Medulla oblongata (tissue), 1 donor: ENCODE measurements at regions not wholly inside any gene's neighbourhood (a gene's known extent, or its start where the extent isn't known, plus 50 kb on each side); places are given as distances from the start of the nearest gene placed in this dataset.

Experiments used
- DNase-seq: peaks from one replicate; pipeline ENCODE4 v3.0.0-alpha.2; 2015; ENCODE audit errors: extremely low spot score

DNA sequence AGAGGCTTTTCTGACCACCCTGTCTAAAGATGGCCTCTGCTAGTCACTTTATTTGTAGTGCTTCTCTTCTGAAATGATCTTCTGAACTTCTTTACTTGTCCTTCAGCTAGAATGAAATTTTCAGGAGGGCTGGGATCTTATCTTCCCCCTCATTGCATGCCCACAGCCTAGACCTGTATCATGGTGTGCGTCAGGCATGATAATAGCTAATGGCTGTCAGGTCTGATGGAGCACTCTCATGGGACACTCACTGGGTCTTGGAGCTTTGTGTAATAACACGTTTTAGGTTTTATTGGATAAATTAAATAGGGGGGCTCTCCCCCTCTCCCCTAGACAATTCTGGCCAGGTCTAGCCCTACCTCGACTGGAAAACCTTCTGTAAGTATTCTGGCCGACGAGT lies 97.1 kb upstream of the NRXN3 start:
- no peak for DNase-seq

DNA sequence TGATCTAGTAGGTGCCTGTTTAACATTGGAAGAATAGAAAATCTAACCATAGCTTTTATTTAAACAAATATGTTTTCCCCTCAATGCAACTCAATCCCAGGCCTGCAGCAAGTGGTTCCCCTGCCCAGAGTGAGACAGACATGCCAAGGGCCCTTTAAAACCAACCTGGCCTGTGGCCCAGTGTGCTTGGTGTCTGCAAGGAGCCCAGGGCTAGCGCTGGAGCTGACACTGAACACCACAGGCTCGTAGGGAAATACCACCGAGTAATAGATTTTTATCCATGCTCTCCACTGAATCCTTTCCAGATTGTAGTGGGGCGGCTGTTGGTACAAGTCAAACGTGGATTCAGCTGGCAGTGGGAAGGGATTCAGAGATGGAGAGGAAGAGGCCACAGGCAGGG lies 95.6 kb upstream of the NRXN3 start:
- peak; percentile 74 for DNase-seq

DNA sequence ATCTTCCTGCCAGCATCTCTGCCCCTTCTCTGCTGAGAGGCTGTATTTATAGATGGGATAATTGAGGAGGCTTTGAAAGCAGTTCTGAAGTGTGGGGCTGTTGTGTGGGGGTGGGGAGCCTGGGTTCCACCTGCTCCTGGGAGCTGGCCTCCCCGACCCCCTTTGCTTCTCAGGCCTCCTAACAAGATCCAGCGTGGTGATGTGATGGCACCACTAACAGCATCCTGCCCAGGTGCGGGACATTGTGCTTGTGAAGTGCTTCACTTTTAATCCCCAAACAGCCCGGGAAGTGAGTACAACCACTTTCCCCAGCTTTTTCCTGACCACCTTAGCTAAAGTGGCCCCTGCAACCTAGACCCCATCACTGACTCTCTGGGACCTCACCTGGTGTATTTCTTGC lies 95.1 kb upstream of the NRXN3 start:
- DNase-seq: no peak

DNA sequence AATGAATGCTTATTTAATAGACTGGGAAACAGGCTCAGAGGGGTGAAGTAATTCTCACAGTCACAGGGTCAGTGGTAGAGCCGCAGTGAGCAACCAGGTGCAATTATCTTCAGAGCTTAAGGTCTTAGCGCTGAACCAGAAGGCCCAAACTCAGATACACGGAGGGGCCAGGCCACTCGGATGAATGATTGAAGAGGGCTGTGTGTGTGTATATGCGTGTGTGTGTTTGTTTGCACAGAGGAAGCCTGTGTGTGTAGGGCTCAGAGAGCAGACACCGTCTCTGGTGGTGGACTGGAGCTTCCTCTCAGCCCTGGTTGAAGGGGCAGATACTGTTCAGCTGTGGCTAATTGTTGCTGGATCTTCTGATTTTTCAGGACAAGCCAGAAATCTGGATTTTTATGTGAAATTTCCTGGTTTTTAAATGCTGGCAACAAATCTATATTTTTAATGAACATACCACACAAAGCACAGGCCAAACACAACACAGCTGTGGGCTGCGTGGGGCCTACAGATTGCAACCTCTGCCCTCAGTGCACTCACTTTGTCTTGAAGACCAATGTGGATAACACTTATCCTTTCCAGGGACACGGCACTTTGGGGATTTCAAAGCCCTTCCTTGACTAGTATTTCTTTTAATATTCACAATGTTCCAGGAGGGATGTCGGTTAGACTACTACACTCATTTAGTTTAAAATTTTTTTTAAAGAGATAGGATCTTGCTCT lies 94.5 kb upstream of the NRXN3 start:
- no peak for DNase-seq

DNA sequence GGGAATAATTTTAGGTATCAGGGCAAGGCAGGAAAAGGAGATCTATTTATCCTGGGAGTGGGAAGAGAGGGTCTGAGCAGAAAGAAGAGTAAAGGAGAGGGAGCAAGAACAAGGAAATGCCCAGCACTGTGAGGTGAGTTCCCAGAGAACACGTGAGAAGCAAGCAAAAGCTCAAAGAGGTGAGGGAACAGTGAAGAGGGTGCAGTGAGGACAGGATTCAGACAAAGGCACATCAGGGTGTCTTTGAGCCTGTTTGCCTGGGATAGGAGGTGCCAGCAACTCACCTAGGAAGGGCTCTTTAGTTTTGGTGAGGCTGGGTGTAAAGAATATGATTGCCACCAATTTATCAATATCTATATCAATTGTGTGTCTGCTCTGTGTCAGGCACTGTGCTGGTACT lies 88.9 kb upstream of the NRXN3 start:
- no peak for DNase-seq

DNA sequence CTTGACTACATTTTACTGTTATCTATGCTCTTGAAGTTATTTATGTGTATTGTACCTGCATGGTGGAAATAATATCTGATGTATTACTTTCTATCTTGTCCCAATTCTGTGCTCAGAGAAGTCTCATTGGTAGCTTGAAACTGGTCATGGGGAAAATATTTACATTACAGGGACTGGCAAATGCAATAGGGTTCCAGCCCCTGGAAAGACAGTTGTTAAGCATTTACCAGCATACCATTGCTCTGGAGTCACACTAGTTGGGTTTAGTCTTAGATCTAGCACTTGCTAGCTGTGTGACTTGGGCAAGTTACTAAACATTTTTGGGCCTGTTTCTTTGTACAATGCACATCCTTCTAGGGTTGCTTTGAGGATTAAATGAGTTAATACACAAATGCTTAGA lies 86.3 kb upstream of the NRXN3 start:
- no peak for DNase-seq

DNA sequence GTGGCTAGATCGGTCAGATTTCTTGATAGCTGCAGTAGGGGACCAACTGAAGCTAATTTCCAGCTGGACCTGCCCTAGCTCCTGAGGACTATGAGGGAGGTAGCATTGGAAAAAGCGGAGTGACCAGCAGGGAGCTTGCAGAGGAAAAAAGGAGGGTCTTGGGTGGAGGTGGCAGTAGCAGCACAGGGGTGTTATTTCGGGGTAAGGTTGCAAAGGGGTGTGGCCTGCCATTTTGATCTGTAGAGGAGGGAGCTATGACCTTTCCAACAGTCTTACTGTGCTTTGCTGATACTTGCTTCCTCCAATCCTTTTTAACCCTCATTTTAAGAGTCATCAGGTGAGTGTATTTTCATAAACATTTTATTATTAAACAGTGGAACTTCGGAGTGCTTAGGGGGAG lies 83.8 kb upstream of the NRXN3 start:
- DNase-seq: no peak

DNA sequence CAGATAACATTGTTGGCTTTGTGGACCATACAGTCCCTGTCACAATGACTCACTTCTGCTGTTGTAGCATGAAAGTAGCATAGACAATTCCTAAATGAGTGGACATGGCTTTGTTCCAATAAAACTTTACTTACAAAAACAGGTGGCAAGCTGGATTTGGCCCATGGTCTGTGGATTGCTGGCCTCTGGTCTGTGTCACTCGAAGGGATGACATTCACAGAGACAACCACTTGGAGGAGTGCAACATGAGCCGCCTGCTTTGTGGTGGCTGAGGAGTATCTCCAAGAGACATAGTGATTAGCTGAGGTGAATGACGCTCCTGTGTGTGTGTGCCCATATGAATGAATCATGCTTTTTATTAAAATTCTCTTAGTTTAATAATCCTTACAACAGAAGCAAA lies 81.3 kb upstream of the NRXN3 start:
- DNase-seq: no peak

DNA sequence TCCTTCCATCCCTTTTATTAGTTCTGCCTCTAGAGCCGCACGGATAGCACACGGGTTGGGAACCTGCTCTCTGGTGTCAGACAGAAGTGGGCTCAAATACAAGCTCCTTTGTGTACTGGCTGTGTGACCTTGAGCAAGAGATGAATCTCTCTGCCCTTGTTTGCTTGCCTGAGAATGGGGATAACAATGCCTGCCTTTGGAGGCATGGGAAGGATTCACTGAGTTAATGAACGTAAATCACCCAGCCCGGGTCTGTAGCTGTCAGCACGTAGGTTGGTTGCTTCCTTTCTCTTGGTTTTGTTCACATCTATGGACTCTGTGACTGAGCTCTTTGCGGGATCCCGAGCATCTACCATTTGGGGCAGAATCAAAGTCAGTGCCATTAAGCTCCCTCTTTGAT lies 79.3 kb upstream of the NRXN3 start:
- DNase-seq: no peak

DNA sequence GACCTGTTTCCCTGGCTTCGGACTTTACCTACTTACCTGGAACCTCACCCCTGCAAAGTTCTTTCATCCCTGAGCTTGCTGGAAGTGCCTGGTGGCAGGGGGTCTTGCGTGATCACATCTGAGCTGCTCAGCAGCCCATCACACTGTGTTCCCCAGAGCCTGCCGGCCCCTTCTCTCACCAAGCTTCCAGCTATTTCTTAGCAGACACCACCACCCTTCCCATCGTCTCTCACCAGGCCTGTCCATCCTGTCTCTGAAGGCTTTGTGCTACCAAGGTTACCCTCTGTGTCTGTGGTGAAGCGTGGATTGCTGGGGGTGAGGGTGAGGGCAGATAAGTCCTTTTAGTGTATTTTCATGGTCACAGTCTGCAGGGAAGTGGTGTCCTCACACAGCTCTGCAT lies 78.8 kb upstream of the NRXN3 start:
- no peak for DNase-seq

DNA sequence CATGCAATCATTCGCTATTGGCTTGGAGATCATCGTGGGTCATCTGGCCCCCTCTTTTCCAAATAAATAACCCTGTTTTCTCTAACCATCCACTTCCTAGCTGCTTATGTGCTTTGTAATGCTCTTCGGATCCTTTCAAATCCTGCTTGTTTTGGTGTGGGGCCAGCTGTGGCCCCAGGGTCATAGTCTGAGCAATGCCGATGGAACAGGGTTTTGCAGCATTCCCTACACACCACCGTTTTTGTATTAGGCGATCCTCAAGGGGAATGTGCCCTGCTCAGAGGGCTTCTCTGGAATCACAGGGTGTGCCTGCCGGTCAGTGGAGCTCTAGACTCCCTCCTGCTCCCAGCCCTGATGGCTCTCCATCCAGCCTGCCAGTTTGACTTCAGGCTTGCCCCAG lies 78.1 kb upstream of the NRXN3 start:
- no peak for DNase-seq

DNA sequence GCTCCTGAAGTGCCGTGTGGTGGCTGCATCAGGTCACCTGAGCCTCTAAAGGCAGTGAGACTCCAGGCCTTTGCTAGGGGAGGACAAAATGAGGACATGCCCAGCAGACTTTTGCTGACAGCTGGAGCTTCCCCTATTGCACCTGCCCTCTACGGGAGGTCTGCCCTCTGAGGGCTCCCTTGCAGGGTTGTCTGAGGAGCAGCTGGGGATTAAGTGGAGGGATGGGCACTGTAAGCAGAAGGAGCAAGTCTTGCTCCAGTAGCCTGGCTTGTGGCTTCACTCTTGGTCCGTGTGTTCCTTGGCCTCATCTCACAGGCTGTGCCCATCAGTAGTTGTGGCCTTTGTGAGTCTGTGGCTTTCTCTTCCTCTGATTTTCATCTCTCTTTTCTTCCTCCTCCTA lies 66.9 kb upstream of the NRXN3 start:
- DNase-seq: no peak

DNA sequence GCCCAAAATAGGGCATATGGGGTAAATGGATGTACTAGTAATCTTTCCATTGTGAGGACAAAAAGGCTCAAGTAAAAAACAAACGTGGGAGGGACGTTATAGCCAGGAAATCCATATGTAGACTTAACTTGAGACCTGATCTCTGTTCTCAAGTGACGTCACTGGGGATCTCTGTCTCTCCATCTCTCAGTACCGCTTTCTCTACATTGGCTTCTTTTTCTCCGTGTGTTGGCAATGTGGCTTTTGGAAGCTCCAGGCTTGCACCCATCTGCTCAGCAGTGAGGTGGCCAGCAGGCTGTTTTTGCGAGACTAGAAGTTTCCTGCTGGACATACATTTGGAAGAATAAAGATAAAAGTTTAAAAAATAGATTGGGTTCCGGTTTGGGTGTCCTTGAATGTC lies 66.0 kb upstream of the NRXN3 start:
- no peak for DNase-seq

DNA sequence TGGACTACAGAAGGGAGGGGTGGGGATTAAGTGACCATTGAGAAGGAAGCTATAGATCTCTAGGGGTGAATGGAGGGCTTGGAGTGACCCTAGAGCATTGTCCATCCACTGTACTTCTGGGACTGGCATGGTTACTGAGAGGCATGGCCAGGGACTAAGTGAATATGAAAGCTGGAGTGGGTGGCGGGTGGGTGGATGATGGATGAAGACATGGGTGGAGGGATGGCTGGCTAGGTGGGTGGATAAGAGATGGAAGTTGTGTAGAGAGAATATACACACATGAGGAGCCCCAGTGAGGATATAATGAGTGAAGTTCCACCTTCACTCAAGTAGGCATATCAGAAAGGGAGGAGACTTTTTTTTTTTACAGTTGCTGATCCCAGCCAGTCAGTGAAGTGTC lies 65.5 kb upstream of the NRXN3 start:
- DNase-seq: no peak

DNA sequence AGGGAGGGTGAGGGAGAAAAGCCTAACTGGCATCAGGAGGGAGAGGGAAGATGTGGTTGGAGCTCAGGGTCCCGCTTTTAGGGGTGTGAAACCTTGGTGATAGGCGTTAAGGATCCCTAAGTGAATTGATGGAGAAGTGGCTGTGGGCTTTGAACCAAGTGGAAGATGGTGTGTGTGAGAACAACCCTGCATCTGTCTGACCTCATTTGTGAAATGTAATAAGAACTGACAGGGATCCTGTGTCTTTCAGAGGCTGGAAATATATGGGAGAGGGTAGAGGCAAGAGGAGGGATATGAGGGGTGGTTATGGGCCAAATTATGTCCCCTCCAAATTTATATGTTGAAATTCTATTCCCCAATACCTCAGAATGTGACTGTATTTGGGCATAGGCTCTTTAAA lies 63.8 kb upstream of the NRXN3 start:
- no peak for DNase-seq

DNA sequence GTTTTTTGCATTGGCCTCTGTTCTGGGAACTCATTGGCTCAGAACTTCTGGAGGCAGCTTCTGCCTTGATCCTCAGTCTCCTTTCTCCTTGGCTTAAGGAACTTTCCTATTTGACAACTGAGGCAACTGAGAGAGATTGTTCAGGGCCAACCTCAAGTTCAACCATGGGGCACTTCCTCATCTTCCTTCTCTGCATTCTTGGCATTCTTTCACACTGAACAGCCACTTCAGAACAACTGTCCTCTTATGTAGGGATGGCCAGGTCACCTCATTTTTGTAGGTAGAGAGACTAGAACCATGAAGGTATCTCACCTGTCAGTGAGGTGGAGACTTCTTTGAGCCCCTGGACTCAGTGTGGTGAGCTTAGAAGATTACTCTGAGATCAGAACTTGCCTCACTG lies 63.0 kb upstream of the NRXN3 start:
- no peak for DNase-seq

DNA sequence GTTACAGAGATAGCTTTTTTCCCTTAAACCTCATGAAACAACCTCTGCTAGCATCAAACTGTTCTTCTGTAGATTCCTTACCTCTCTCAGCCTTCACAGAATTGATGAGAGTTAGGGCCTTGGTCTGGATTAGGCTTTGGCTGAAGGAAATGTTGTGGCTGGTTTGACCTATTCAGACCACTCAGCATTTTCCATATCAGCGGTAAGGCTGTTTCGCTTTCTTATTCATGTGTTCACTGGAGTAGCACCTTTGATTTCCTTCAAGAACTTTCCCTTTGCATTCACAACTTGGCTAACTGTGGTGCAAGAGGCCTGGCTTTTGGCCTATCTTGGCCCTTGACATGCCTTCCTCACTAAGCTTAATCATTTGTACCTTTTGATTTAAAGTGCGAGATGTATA lies 50.7 kb upstream of the NRXN3 start:
- DNase-seq: no peak
